NCI-H1436 (cell line): ENCODE measurements at regions not wholly inside any gene's neighbourhood (a gene's known extent, or its start where the extent isn't known, plus 50 kb on each side); places are given as distances from the start of the nearest gene placed in this dataset.
A peak's percentile ranks its signal among the peaks of the same experiment; 100 is the strongest.

Source experiments
- DNase-seq: peaks from one replicate; lab custom pipeline; 2025; lab: John Stamatoyannopoulos, UW

GRCh38 chr1:221469476-221469875, 272.4 kb downstream of the DUSP10 start:
- DNase-seq = no peak

- DNase-seq = no peak
Observed at GRCh38 chr1:221470000-221470698, 271.7 kb downstream of the DUSP10 start.

DNA sequence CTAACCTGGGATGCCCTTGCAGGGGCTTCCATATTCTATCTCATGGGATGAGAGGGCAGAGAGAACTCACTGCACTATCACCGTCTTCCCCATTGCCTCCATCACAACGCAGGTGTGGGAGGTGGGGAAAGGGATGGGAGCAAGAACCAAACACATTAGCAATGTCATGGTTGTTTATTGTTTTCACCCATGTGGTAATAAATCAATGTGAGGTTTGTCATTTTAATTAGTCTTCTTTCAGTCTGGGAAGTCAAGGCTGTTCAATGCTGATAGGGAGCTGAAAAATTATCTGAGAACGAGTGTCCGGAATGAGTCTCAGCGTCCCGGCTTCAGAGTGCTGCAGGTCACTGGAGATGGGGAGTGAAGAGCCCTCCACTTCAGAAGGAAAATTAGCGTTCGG, 268.5 kb downstream of the DUSP10 start:
- no peak for DNase-seq

DNA sequence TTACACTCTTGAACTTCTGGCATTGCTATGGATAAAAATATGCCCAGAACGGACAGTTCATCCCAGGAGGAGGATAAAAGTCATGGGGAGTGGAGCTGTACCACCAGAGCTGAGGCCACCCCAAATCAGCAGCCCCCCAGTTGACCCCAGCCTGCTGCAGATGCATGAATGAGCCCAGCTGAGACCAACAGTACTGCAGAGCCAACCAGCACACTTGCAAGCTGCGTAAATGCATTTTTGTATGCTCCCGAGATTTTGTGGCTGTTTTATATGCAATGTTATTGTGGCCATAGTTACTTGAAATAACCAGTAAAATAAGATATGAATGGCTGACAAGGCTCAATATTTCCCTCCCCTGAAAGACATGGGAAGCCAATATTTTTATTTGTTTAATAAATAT, 264.6 kb downstream of the DUSP10 start:
- DNase-seq = no peak

GRCh38 chr1:221478050-221478949, 263.6 kb downstream of the DUSP10 start:
- peak; percentile 45 for DNase-seq

GRCh38 chr1:221487781-221488524, 253.9 kb downstream of the DUSP10 start:
- DNase-seq = no peak

DNA sequence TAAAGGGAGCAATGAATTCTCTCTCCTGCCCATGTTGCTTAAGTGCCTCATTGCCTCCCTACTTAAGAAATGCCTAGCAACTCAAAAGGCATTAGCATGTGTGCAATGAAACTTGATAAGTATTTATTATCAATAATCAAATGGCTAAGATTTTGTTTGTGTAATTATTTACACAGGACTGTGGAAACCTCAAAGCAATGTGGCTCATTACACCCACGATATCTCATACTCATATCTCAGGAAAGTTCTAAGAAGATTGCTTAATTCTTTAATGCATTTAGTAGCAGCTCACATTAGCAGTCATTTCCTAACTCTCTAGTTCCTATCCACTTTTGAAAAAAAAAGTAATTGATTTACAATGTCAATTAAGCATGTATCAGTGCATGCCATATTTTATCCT, 253.3 kb downstream of the DUSP10 start:
- no peak for DNase-seq

DNA sequence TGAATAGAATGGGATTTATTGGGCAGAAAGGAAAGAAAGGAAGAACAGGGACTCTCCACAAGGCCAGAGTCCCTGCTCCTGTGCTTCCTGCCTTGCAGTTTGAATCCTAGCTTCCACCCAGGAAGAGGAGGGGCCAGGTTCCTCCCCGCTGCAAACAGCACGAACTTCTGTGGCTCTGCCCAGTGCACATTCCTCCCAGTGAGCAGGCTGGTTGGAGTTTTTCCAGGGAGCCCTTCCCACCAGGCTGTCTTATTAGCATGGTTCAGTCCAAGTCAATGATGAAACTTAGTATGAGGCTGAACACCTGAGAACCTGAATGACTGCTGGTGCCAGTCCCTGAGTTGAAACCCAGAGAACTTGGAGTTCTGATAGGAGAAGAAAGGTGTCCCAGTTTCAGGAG, 247.2 kb downstream of the DUSP10 start:
- no peak for DNase-seq

GRCh38 chr1:221497046-221497445, 244.8 kb downstream of the DUSP10 start:
- DNase-seq = no peak

- no peak for DNase-seq
Observed at GRCh38 chr1:221503268-221503667, 238.6 kb downstream of the DUSP10 start.

- DNase-seq = no peak
Observed at GRCh38 chr1:221509575-221510355, 232.1 kb downstream of the DUSP10 start.

DNA sequence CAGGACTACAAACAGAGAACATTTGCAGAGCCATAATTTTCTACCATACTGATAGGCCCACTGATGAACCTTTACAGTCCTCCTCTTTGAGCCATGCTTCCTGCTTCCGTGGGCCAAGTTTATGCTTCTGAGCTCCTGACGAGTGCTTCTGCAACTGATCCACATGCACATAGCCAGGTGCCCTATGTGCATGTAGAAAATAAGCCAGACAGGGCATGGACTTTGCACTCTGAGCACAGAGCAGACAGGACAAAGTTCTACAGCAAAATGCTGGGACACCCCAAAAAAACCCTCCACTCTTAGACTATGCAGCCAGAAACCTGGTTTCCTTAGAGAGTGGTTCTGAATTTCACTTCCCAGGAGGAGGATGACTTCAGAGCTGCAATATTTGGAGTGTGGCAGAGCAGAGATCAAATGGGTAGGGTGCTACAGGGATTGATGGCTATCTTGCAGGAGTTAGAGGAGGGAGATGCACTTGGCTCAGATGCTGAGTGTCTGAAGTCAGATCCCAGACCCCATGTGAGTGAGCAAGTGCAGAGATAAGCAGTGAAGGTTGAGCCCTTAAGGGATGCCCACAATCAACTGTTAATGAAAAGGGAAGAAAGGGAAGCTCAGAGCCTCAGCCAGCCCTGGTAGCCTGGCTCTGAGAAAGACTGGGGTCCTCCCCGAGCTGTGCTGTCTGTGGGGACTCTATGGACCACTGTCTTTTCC, 230.9 kb downstream of the DUSP10 start:
- no peak for DNase-seq

GRCh38 chr1:221511797-221512196, 230.1 kb downstream of the DUSP10 start:
- no peak for DNase-seq

DNA sequence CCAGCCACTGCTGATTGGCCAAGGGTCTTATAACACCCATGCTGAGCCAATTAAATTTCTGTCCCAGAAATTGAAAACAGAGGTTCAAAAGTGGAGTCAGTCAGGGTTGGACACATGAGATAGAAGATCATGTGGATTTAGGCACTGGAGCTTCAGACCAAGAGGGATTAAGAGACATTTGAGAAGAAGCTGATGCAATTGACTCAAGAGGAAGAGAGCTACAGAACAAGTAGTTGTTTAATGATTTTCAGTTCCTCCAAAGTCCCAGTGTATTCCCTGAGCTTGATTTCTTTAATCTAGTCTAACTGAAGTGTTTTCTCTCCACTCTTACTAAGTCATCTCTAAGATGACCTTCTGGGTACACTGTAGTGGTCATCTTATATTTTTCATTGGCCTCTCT, 227.1 kb downstream of the DUSP10 start:
- no peak for DNase-seq

GRCh38 chr1:221515496-221515895, 226.4 kb downstream of the DUSP10 start:
- DNase-seq = no peak

DNA sequence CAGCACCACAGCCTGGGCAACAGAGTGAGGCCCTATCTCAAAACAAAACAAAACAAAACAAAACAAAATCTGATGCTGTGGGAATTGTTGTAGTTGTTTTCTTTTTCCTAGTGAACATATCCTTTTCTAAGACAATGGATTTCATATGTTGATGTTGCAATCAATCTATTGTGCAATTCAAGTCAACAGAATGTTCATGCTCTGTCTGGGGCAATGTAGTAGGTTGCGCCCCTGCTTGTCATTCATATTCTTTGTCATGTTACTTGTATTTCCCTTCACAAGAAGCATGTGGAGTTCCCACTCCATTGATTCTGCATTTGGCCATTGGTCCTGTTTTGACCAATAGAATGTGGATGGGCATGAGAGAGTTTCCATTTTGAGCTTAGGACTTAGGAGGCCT, 223.9 kb downstream of the DUSP10 start:
- no peak for DNase-seq

- no peak for DNase-seq
Observed at GRCh38 chr1:221520250-221520649, 221.6 kb downstream of the DUSP10 start.

GRCh38 chr1:221521686-221522085, 220.2 kb downstream of the DUSP10 start:
- DNase-seq = no peak

GRCh38 chr1:221522529-221522940, 219.4 kb downstream of the DUSP10 start:
- no peak for DNase-seq

- no peak for DNase-seq
Observed at GRCh38 chr1:221525749-221526148, 216.1 kb downstream of the DUSP10 start.

GRCh38 chr1:221527302-221527701, 214.6 kb downstream of the DUSP10 start:
- DNase-seq = no peak
